HG02678 (cell line): ENCODE measurements at regions not wholly inside any gene's neighbourhood (a gene's known extent, or its start where the extent isn't known, plus 50 kb on each side); places are given as distances from the start of the nearest gene placed in this dataset.
"Not testable (repeated sequence)": the region's sequence is repeated elsewhere in the genome, so short reads cannot be mapped to it uniquely, and the experiment has no call there.

ENCODE experiments used
- ATAC-seq: cut with Tn5 transposase; IDR thresholded peaks from one replicate; pipeline ENCODE4 v1.9.1; 2021; ENCODE audit warnings: mild to moderate bottlenecking, moderate library complexity; ENCODE audit not compliant: unreplicated experiment

GRCh38 chr9:103068753-103069152 is 73.6 kb downstream of the CYLC2 start:
- no peak for ATAC-seq

GRCh38 chr9:103078581-103078980 is 83.4 kb downstream of the CYLC2 start:
- no peak for ATAC-seq

- ATAC-seq = no peak
These were observed 87.4 kb downstream of the CYLC2 start for GRCh38 chr9:103082494-103082893.

GRCh38 chr9:103089357-103089756 is 94.2 kb downstream of the CYLC2 start:
- no peak for ATAC-seq

- ATAC-seq = no peak
These were observed 109.0 kb downstream of the CYLC2 start for GRCh38 chr9:103104101-103104500.

GRCh38 chr9:103116246-103116645 is 121.1 kb downstream of the CYLC2 start:
- ATAC-seq = no peak

- no peak for ATAC-seq
These were observed 131.4 kb downstream of the CYLC2 start for GRCh38 chr9:103126494-103126893.

GRCh38 chr9:103139891-103140290 is 144.8 kb downstream of the CYLC2 start:
- ATAC-seq = no peak

GRCh38 chr9:103152473-103152872 is 157.3 kb downstream of the CYLC2 start:
- no peak for ATAC-seq

- no peak for ATAC-seq
These were observed 172.4 kb downstream of the CYLC2 start for GRCh38 chr9:103167530-103167929.

- ATAC-seq = no peak
These were observed 173.1 kb downstream of the CYLC2 start for GRCh38 chr9:103168254-103168653.

GRCh38 chr9:103169798-103170197 is 174.7 kb downstream of the CYLC2 start:
- ATAC-seq = no peak

GRCh38 chr9:103183701-103184171 is 188.6 kb downstream of the CYLC2 start:
- no peak for ATAC-seq

GRCh38 chr9:103186959-103187358 is 191.8 kb downstream of the CYLC2 start:
- no peak for ATAC-seq

- ATAC-seq = no peak
These were observed 193.7 kb downstream of the CYLC2 start for GRCh38 chr9:103188781-103189350.

GRCh38 chr9:103193992-103194391 is 198.9 kb downstream of the CYLC2 start:
- no peak for ATAC-seq

GRCh38 chr9:103203172-103203571 is 208.0 kb downstream of the CYLC2 start:
- ATAC-seq = no peak

- ATAC-seq = not testable (repeated sequence)
These were observed 210.9 kb downstream of the CYLC2 start for GRCh38 chr9:103205881-103206585.

GRCh38 chr9:103210607-103211006 is 215.5 kb downstream of the CYLC2 start:
- ATAC-seq = no peak

GRCh38 chr9:103215197-103215596 is 220.1 kb downstream of the CYLC2 start:
- no peak for ATAC-seq

- ATAC-seq = no peak
These were observed 230.8 kb downstream of the CYLC2 start for GRCh38 chr9:103225702-103226646.

- ATAC-seq = no peak
These were observed 231.5 kb downstream of the CYLC2 start for GRCh38 chr9:103226647-103227013.
